DMS53 treated with DMSO at 0.1 percent for 48 hours (cell line): ENCODE measurements at regions not wholly inside any gene's neighbourhood (a gene's known extent, or its start where the extent isn't known, plus 50 kb on each side); places are given as distances from the start of the nearest gene placed in this dataset.

Experiments used
- DNase-seq: peaks from one replicate; lab custom pipeline; 2025; ENCODE audit not compliant: unreplicated experiment; lab: John Stamatoyannopoulos, UW

- no peak for DNase-seq
These were observed 95.6 kb upstream of the RAB3GAP2 start for GRCh38 chr1:220367833-220368232.

GRCh38 chr1:220366269-220366668 lies 94.0 kb upstream of the RAB3GAP2 start:
- DNase-seq: no peak

- peak; percentile 40 for DNase-seq
These were observed 91.1 kb upstream of the RAB3GAP2 start for GRCh38 chr1:220363196-220363837.

GRCh38 chr1:220356981-220357850 lies 85.0 kb upstream of the RAB3GAP2 start:
- no peak for DNase-seq

GRCh38 chr1:220353229-220354012 lies 81.2 kb upstream of the RAB3GAP2 start:
- no peak for DNase-seq

- DNase-seq: no peak
These were observed 76.0 kb upstream of the RAB3GAP2 start for GRCh38 chr1:220348211-220348610.

GRCh38 chr1:220347654-220348175 lies 75.5 kb upstream of the RAB3GAP2 start:
- no peak for DNase-seq

GRCh38 chr1:220344745-220345144 lies 72.5 kb upstream of the RAB3GAP2 start:
- no peak for DNase-seq

GRCh38 chr1:220342853-220343252 lies 70.6 kb upstream of the RAB3GAP2 start:
- no peak for DNase-seq

- no peak for DNase-seq
These were observed 68.9 kb upstream of the RAB3GAP2 start for GRCh38 chr1:220341126-220341525.

GRCh38 chr1:220339581-220339980 lies 67.3 kb upstream of the RAB3GAP2 start:
- DNase-seq: no peak

- DNase-seq: no peak
These were observed 66.5 kb upstream of the RAB3GAP2 start for GRCh38 chr1:220338759-220339158.

GRCh38 chr1:220336391-220337031 lies 64.3 kb upstream of the RAB3GAP2 start:
- no peak for DNase-seq

GRCh38 chr1:220335668-220336067 lies 63.4 kb upstream of the RAB3GAP2 start:
- no peak for DNase-seq

GRCh38 chr1:220331318-220331717 lies 59.1 kb upstream of the RAB3GAP2 start:
- DNase-seq: no peak

GRCh38 chr1:220330265-220330664 lies 58.0 kb upstream of the RAB3GAP2 start:
- DNase-seq: no peak

GRCh38 chr1:220327106-220327505 lies 54.9 kb upstream of the RAB3GAP2 start:
- no peak for DNase-seq

- no peak for DNase-seq
These were observed 54.3 kb upstream of the RAB3GAP2 start for GRCh38 chr1:220326578-220326977.

GRCh38 chr1:220325306-220325995 lies 53.2 kb upstream of the RAB3GAP2 start:
- DNase-seq: no peak

GRCh38 chr1:220323717-220324116 lies 51.5 kb upstream of the RAB3GAP2 start:
- no peak for DNase-seq
